ENCODE measurements at regions not wholly inside any gene's neighbourhood (a gene's known extent, or its start where the extent isn't known, plus 50 kb on each side); places are given as distances from the start of the nearest gene placed in this dataset.

DNA sequence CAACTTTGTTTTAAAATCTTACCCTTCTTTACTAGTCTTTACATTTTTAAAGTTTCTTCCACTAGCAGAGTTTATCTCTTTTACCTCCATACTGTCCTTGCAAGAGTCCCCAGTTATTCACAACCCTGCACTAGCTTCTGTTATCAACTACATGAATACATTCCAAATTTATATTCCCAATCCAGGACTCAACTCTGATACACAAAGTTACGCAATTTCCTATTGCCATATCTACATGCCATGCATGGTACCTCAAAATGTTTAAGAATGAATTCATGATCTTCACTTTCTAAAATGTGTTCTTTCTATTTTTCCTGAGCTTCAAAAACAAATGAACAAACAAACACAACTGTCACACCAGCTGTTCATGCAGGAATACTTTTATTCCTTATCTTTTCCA is 668.7 kb downstream of the CDH18 start:
- Histone ChIP-seq H3K9me3 (ENCODE audit: control insufficient read depth, insufficient read depth, low read depth, low read length) (no peaks in the 10 kb centered on the region), H3K4me2 (ENCODE audit: extremely low read depth, insufficient read depth, low read length) (no peak overlapping the region), H3K4me1 (ENCODE audit: control insufficient read depth, extremely low read depth, insufficient read depth, low read length) (no peaks in the 10 kb centered on the region), H3K36me3 (ENCODE audit: control insufficient read depth, insufficient read depth, low read length) (no peaks in the 10 kb centered on the region), H3K27ac (ENCODE audit: insufficient read depth, low read length) (no peak overlapping the region), H4K20me1 (ENCODE audit: control insufficient read depth, extremely low read depth, insufficient read depth, low read length) (no peaks in the 10 kb centered on the region), H3K9ac (ENCODE audit: insufficient read depth, low read length) (no peak overlapping the region), H3K27me3 (ENCODE audit: control insufficient read depth, insufficient read depth, low read length) (no peaks in the 10 kb centered on the region), H3K4me3 (replicated peaks in 1 of 4; ENCODE audit: control extremely low read depth in 1 of 4, insufficient read depth in 1 of 4, low read depth in 3 of 4, low read length in 4 of 4) (no peak overlapping the region), H3K79me2 (ENCODE audit: control insufficient read depth, insufficient read depth, low read length) (no peaks in the 10 kb centered on the region), H2AFZ (ENCODE audit: low read length) (no peak overlapping the region)
- TF ChIP-seq EZH2 (IDR thresholded peaks at IDR 0.05; ENCODE audit: low read length, missing control alignments): no peak
- DNase-seq (ENCODE audit: low read depth in 2 of 2): no peak

DNA sequence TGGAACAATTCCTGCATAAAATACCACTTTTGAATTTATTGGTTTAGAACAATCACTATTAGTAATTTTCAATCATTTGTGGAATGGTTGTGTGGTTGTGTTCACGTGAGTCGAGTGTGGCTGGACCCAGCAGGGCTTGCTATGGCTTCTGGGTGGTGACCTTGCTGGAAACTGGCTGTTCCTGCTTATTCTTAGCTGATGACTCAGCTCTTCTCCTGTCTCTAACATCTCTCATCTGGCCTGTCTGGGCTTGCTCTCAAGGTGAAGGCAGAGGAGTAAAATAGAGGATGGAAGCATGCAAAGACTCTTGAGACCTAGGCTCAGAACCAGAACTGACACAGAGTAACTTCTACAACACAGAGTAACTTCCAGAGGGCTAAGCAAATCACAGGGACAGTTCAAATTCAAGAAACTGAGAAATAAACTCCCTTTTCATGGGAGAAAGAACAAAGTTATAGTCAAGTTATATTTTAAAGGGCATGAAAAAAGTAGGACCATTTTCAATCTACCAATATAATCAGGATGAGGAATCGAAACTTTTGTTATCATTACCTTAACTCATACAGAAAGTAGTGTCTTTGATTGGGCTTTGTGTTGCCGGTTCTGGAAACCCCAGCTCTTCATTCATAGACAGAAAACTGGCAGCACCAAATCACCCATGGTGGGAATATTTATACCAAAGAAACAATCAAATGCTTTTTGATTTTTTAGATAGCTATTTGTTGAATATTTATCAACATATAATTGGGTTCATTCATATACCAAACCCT is 665.1 kb downstream of the CDH18 start:
- Histone ChIP-seq H3K27me3 (ENCODE audit: control insufficient read depth, insufficient read depth, low read length) (no peaks in the 10 kb centered on the region), H3K4me2 (ENCODE audit: extremely low read depth, insufficient read depth, low read length) (no peak overlapping the region)
- peak; percentile 74 to 75 for DNase-seq (ENCODE audit: low read depth in 2 of 2)

DNA sequence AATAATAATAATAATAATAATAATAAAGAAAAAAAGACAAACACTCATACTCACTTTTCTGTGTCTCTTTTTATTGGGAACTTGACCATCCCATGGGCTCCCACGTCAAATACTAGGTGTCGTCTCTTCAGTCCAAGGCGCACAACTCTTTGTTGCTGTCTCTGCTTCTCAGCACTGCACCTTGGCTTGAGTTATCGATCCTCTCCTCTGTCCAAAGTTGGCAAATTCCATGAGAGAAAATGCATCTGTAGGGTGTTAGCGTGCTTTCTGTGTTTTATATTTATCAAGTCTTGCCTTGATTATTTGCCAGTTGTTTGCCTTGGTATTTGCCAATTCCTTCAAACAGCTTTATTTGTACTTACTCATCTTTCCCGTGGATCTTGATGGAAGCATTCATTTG is 653.7 kb downstream of the CDH18 start:
- TF ChIP-seq, protein P1, sequence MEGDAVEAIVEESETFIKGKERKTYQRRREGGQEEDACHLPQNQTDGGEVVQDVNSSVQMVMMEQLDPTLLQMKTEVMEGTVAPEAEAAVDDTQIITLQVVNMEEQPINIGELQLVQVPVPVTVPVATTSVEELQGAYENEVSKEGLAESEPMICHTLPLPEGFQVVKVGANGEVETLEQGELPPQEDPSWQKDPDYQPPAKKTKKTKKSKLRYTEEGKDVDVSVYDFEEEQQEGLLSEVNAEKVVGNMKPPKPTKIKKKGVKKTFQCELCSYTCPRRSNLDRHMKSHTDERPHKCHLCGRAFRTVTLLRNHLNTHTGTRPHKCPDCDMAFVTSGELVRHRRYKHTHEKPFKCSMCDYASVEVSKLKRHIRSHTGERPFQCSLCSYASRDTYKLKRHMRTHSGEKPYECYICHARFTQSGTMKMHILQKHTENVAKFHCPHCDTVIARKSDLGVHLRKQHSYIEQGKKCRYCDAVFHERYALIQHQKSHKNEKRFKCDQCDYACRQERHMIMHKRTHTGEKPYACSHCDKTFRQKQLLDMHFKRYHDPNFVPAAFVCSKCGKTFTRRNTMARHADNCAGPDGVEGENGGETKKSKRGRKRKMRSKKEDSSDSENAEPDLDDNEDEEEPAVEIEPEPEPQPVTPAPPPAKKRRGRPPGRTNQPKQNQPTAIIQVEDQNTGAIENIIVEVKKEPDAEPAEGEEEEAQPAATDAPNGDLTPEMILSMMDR (conservative IDR thresholded peaks at IDR 0.05 in 1 of 2, IDR thresholded peaks at IDR 0.05 in 1 of 2; ENCODE audit: low read depth in 1 of 2, low read length in 2 of 2): no peak
- no peak for TF ChIP-seq EZH2 (IDR thresholded peaks at IDR 0.05; ENCODE audit: low read length, missing control alignments)
- H4K20me1 ChIP-seq (ENCODE audit: control insufficient read depth, extremely low read depth, insufficient read depth, low read length): no peaks in the 10 kb centered on the region
- no peaks in the 10 kb centered on the region for H3K9me3 ChIP-seq (ENCODE audit: control insufficient read depth, insufficient read depth, low read depth, low read length)

More for the DNA sequence above, 665.1 kb downstream of the CDH18 start:
- no peak overlapping the region for H3K4me3 ChIP-seq (replicated peaks in 1 of 4; ENCODE audit: control extremely low read depth in 1 of 4, insufficient read depth in 1 of 4, low read depth in 3 of 4, low read length in 4 of 4)
- no peaks in the 10 kb centered on the region for H4K20me1 ChIP-seq (ENCODE audit: control insufficient read depth, extremely low read depth, insufficient read depth, low read length)
- H3K4me1 ChIP-seq (ENCODE audit: control insufficient read depth, extremely low read depth, insufficient read depth, low read length): no peaks in the 10 kb centered on the region
- no peaks in the 10 kb centered on the region for H3K36me3 ChIP-seq (ENCODE audit: control insufficient read depth, insufficient read depth, low read length)
- no peak overlapping the region for H3K9ac ChIP-seq (ENCODE audit: insufficient read depth, low read length)
- H3K79me2 ChIP-seq (ENCODE audit: control insufficient read depth, insufficient read depth, low read length): no peaks in the 10 kb centered on the region
- no peak overlapping the region for H3K27ac ChIP-seq (ENCODE audit: insufficient read depth, low read length)
- TF ChIP-seq, protein P1 (conservative IDR thresholded peaks at IDR 0.05 in 1 of 2, IDR thresholded peaks at IDR 0.05 in 1 of 2; ENCODE audit: low read depth in 1 of 2, low read length in 2 of 2): no peak
- TF ChIP-seq EZH2 (IDR thresholded peaks at IDR 0.05; ENCODE audit: low read length, missing control alignments): no peak
- H2AFZ ChIP-seq (ENCODE audit: low read length): no peak overlapping the region
- H3K9me3 ChIP-seq (ENCODE audit: control insufficient read depth, insufficient read depth, low read depth, low read length): no peaks in the 10 kb centered on the region

More for the DNA sequence above, 653.7 kb downstream of the CDH18 start:
- H3K27ac ChIP-seq (ENCODE audit: insufficient read depth, low read length): no peak overlapping the region
- no peaks in the 10 kb centered on the region for H3K27me3 ChIP-seq (ENCODE audit: control insufficient read depth, insufficient read depth, low read length)
- no peak overlapping the region for H2AFZ ChIP-seq (ENCODE audit: low read length)
- no peak overlapping the region for H3K4me2 ChIP-seq (ENCODE audit: extremely low read depth, insufficient read depth, low read length)
- no peak overlapping the region for H3K4me3 ChIP-seq (replicated peaks in 1 of 4; ENCODE audit: control extremely low read depth in 1 of 4, insufficient read depth in 1 of 4, low read depth in 3 of 4, low read length in 4 of 4)
- no peaks in the 10 kb centered on the region for H3K79me2 ChIP-seq (ENCODE audit: control insufficient read depth, insufficient read depth, low read length)
- H3K9ac ChIP-seq (ENCODE audit: insufficient read depth, low read length): no peak overlapping the region
- H3K36me3 ChIP-seq (ENCODE audit: control insufficient read depth, insufficient read depth, low read length): no peaks in the 10 kb centered on the region
- no peak for DNase-seq (ENCODE audit: low read depth in 2 of 2)
- no peaks in the 10 kb centered on the region for H3K4me1 ChIP-seq (ENCODE audit: control insufficient read depth, extremely low read depth, insufficient read depth, low read length)
